Left lung (tissue), 4 donors: ENCODE measurements at regions not wholly inside any gene's neighbourhood (a gene's known extent, or its start where the extent isn't known, plus 50 kb on each side); places are given as distances from the start of the nearest gene placed in this dataset.

Experiments
- ATAC-seq: fragments of 200-7000 bp; cut with Tn5 transposase; one replicate; pipeline ENCODE4 v1.9.1; 2020; ENCODE audit warnings: moderate library complexity
- DNase-seq, 4 donors: peaks; one replicate each; pipeline ENCODE4 v3.0.0-alpha.2; 2013 to 2020
- H3K27ac ChIP-seq, 2 donors: fragments of 200-600 bp; sonication (generic) in 1 of 2; one replicate each; pipeline versions ENCODE4 v1.5.0 to v1.8.0; 2020 to 2021
- H3K27me3 ChIP-seq, 2 donors: fragments of 200-600 bp; sonication (generic) in 1 of 2; one replicate each; pipeline versions ENCODE4 v1.5.0 to v1.8.0; 2020 to 2021
- H3K36me3 ChIP-seq, 2 donors: fragments of 200-600 bp; sonication (generic) in 1 of 2; one replicate each; pipeline versions ENCODE4 v1.5.0 to v1.8.0; 2020 to 2021
- H3K4me1 ChIP-seq, 2 donors: fragments of 200-600 bp; one replicate each; pipeline ENCODE4 v1.8.0; 2021
- H3K4me3 ChIP-seq, 2 donors: fragments of 200-600 bp; sonication (generic) in 1 of 2; one replicate each; pipeline versions ENCODE4 v1.5.0 to v1.8.0; 2020 to 2021; ENCODE audit warnings: mild to moderate bottlenecking in 1 of 2
- H3K9me3 ChIP-seq, 2 donors: fragments of 200-600 bp; sonication (generic) in 1 of 2; one replicate each; pipeline versions ENCODE4 v1.5.0 to v1.8.0; 2020 to 2021
- intact Hi-C, 2 donors: fragments of 100-400 bp; cut with DNase I; formaldehyde crosslinking; loops; one replicate each; pipeline versions ENCODE4 v1.11.2 to v1.14.2; 2022
- TF ChIP-seq, protein P1 (sequence below), 2 donors: fragments of 200-600 bp; sonication (generic) in 1 of 2; IDR thresholded peaks; one replicate each; pipeline versions ENCODE4 v1.5.0 to v1.8.0; 2021; ENCODE audit warnings: antibody characterized with exemption in 2 of 2
- donor health status: DM: no; HTN: yes; CAD: no.
- donor health status: DM: no; HTN: no; CAD: no.

DNA sequence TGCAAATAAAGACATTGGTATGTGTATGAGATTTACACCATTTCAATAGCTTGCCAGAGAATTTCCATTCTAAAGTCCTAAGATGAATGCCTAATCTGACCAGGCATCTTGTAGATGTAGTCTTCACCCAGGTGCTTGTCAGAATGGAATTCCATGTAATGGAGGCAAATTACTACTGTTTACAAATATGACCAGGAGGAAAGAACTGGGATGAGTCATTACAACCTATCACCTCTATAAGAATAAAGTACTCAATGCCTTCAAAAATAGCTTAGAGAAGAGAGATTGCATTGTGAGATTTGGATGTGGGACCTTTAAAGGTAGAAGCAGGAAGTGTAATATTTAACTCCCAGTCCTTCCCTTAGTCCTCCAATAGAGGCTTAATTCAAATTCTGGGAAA lies 507.0 kb upstream of the PTGER4 start:
- TF ChIP-seq, protein P1, sequence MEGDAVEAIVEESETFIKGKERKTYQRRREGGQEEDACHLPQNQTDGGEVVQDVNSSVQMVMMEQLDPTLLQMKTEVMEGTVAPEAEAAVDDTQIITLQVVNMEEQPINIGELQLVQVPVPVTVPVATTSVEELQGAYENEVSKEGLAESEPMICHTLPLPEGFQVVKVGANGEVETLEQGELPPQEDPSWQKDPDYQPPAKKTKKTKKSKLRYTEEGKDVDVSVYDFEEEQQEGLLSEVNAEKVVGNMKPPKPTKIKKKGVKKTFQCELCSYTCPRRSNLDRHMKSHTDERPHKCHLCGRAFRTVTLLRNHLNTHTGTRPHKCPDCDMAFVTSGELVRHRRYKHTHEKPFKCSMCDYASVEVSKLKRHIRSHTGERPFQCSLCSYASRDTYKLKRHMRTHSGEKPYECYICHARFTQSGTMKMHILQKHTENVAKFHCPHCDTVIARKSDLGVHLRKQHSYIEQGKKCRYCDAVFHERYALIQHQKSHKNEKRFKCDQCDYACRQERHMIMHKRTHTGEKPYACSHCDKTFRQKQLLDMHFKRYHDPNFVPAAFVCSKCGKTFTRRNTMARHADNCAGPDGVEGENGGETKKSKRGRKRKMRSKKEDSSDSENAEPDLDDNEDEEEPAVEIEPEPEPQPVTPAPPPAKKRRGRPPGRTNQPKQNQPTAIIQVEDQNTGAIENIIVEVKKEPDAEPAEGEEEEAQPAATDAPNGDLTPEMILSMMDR (IDR thresholded peaks at IDR 0.05) = no peak
- no peaks in the 10 kb centered on the region for H3K4me1 ChIP-seq
- DNase-seq (no peak), ATAC-seq (no peak)
- no peak overlapping the region for H3K4me3 ChIP-seq
- no peaks in the 10 kb centered on the region for H3K27me3 ChIP-seq
- H3K27ac ChIP-seq = no peak overlapping the region
- H3K36me3 ChIP-seq = no peaks in the 10 kb centered on the region
- H3K9me3 ChIP-seq = peaks cover 0 to 24% of the 10 kb centered on the region in 2 donors
- intact Hi-C loops = no loop called here

DNA sequence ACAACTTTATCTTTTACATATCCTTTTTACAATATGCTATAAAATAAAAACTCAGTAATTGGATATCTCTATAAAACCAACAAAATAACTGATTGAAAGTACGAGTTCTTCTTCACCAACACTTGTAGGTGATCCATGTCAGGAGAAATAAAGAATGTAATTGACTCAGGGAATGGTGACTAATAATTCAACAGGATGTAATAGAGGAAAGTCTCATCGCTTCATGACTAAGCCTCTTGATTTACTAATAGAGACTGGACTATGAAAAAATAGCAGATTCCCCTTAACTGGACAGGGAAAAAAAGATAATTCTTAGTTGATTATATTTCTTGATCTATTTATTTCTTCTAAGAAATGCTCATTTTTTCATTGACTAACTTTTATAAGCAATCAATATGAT lies 507.7 kb upstream of the PTGER4 start:
- Histone ChIP-seq H3K9me3 (peaks cover 0 to 17% of the 10 kb centered on the region in 2 donors), H3K4me3 (no peak overlapping the region), H3K4me1 (no peaks in the 10 kb centered on the region), H3K27ac (no peak overlapping the region), H3K36me3 (no peaks in the 10 kb centered on the region), H3K27me3 (no peaks in the 10 kb centered on the region)
- intact Hi-C loops = no loop called here
- no peak for DNase-seq
- TF ChIP-seq, protein P1 (IDR thresholded peaks at IDR 0.05) = no peak
- ATAC-seq = no peak

GRCh38 chr5:40167283-40167682 lies 512.4 kb upstream of the PTGER4 start:
- Histone ChIP-seq H3K4me3 (no peak overlapping the region), H3K36me3 (no peaks in the 10 kb centered on the region), H3K9me3 (peaks cover 0 to 11% of the 10 kb centered on the region in 2 donors), H3K27me3 (no peaks in the 10 kb centered on the region), H3K27ac (no peak overlapping the region), H3K4me1 (no peaks in the 10 kb centered on the region)
- DNase-seq (no peak), ATAC-seq (no peak)
- TF ChIP-seq, protein P1 (IDR thresholded peaks at IDR 0.05) = no peak
- intact Hi-C loops = no loop called here

DNA sequence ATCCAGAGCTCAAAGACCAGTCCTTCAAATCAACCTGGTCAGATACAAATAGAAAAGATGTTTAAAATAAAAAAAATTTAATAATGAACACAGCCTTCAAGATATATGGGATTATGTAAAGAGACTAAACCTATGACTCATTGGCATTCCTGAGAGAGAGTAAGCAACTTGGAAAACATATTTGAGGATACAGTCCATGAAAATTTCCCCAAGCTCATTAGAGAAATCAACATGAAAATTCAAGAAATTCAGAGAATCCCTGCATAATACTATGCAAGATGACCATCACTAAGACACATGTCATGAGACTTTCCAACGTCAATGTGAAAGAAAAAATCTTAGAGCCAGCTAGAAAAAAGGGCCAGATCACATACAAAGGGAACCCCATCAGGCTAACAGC lies 512.9 kb upstream of the PTGER4 start:
- no peaks in the 10 kb centered on the region for H3K27me3 ChIP-seq
- intact Hi-C loops = no loop called here
- H3K4me1 ChIP-seq = no peaks in the 10 kb centered on the region
- H3K27ac ChIP-seq = no peak overlapping the region
- peaks cover 0 to 11% of the 10 kb centered on the region in 2 donors for H3K9me3 ChIP-seq
- DNase-seq (no peak), ATAC-seq (no peak)
- TF ChIP-seq, protein P1 (IDR thresholded peaks at IDR 0.05) = no peak
- H3K36me3 ChIP-seq = no peaks in the 10 kb centered on the region
- H3K4me3 ChIP-seq = no peak overlapping the region

GRCh38 chr5:40165789-40166728 lies 513.7 kb upstream of the PTGER4 start:
- H3K27ac ChIP-seq = no peak overlapping the region
- ATAC-seq = no peak
- H3K36me3 ChIP-seq = no peaks in the 10 kb centered on the region
- no peak overlapping the region for H3K4me3 ChIP-seq
- intact Hi-C loops = no loop called here
- no peaks in the 10 kb centered on the region for H3K4me1 ChIP-seq
- no peak for DNase-seq
- TF ChIP-seq, protein P1 (IDR thresholded peaks at IDR 0.05) = no peak
- H3K9me3 ChIP-seq = peaks cover 0 to 11% of the 10 kb centered on the region in 2 donors
- H3K27me3 ChIP-seq = no peaks in the 10 kb centered on the region
